ENCODE measurements at regions not wholly inside any gene's neighbourhood (a gene's known extent, or its start where the extent isn't known, plus 50 kb on each side); places are given as distances from the start of the nearest gene placed in this dataset.
"Not testable (repeated sequence)": the region's sequence is repeated elsewhere in the genome, so short reads cannot be mapped to it uniquely, and the experiment has no call there.

DNA sequence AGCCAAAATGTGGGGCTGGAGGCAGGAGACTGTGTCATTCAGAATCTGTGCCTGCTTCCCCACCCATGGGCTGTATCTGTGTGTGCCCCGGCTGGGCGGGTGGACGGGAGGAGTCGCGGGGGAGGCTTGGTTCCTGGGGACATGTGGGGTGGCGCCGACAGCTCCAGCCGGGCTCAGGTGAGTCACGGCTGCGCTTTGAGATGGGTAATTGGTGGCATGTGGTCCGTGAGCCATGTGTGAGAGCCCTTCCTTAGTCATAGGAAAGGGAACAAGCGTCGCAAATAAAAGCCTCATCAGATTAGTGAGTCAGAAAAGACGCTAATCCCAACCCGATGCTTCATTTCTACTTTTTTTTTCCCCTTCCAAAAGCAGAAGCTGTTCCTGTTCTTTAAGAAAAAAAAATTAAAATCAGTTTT is 118.6 kb upstream of the ZNF536 start:
- FAIRE-seq (peak; percentile 32), DNase-seq (ENCODE audit: insufficient read length, low spot score) (peak; percentile 50)
- no peak for TF ChIP-seq CTCF (IDR thresholded peaks at IDR 0.05; ENCODE audit: insufficient read depth, missing control alignments)

DNA sequence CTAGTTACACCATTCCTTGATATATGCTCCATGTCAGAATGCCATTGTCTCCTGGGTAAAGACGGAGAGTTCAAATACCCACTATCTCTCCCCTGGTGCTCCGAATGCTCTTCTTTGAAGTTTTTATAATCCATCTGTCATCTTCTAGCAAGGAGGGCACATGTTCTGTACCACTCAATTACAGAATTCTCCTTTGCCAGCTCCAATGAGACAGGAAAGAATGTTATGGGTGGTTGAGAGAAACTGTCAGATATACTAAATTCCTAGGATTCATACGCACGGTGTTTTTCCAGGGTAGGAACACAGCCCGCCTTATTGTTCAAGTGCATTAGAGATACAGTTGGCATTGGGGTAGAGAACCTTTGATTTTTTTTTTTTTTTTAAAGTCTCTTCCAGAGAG is 118.0 kb upstream of the ZNF536 start:
- DNase-seq (ENCODE audit: insufficient read length, low spot score): no peak
- no peak for TF ChIP-seq CTCF (IDR thresholded peaks at IDR 0.05; ENCODE audit: insufficient read depth, missing control alignments)
- no peak for FAIRE-seq

GRCh38 chr19:30254789-30255188 is 117.4 kb upstream of the ZNF536 start:
- peak; percentile 75 for FAIRE-seq
- no peak for DNase-seq (ENCODE audit: insufficient read length, low spot score)
- TF ChIP-seq CTCF (IDR thresholded peaks at IDR 0.05; ENCODE audit: insufficient read depth, missing control alignments): no peak

- no peak for TF ChIP-seq CTCF (IDR thresholded peaks at IDR 0.05; ENCODE audit: insufficient read depth, missing control alignments)
- FAIRE-seq (no peak), DNase-seq (ENCODE audit: insufficient read length, low spot score) (no peak)
Measured at GRCh38 chr19:30255791-30256495, 116.2 kb upstream of the ZNF536 start.

- FAIRE-seq (no peak), DNase-seq (ENCODE audit: insufficient read length, low spot score) (no peak)
- no peak for TF ChIP-seq CTCF (IDR thresholded peaks at IDR 0.05; ENCODE audit: insufficient read depth, missing control alignments)
Measured at GRCh38 chr19:30256496-30256850, 115.7 kb upstream of the ZNF536 start.

DNA sequence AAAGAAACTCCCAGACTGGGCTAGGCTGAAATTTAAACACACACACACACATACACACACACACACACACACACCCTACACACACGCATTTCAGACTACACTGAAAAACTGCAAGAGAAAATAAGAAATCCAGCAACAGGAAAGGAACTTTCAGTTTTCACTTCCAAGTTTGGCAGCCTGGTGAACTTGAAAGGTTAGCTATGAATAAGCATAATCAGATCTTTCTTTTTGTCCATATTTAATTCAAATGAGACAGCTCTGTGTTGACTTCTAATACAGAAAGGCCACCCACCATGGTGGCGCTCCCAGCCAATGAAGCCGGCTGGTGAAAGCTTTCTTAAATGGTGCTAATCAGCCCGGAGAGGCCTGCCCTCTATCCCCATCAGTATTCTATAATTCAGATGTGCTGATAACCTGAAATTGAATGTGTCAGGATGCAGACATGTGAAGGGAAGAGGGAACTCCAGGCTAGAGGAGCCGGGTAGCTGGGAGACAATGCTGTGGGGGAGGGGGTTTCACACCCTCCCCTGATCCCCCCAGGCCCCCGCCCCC is 108.3 kb upstream of the ZNF536 start:
- TF ChIP-seq CTCF (IDR thresholded peaks at IDR 0.05; ENCODE audit: insufficient read depth, missing control alignments): no peak
- no peak for DNase-seq (ENCODE audit: insufficient read length, low spot score)
- FAIRE-seq: no peak

GRCh38 chr19:30265918-30266317 is 106.3 kb upstream of the ZNF536 start:
- FAIRE-seq; DNase-seq (ENCODE audit: insufficient read length, low spot score): not testable (repeated sequence)
